ENCODE measurements at regions not wholly inside any gene's neighbourhood (a gene's known extent, or its start where the extent isn't known, plus 50 kb on each side); places are given as distances from the start of the nearest gene placed in this dataset.

- no peaks in the 10 kb centered on the region for H3K27me3 ChIP-seq (ENCODE audit: control insufficient read depth, insufficient read depth, low read length)
Observed at GRCh38 chr20:57007171-57007540, 259.3 kb downstream of the BMP7 start.

GRCh38 chr20:57008217-57008616 is 258.2 kb downstream of the BMP7 start:
- intact Hi-C loops (cut with DNase I) = no loop called here
- no peaks in the 10 kb centered on the region for H3K4me1 ChIP-seq (ENCODE audit: control insufficient read depth in 2 of 3, insufficient read depth in 2 of 3, low read depth in 1 of 3, low read length in 3 of 3)
- no peak overlapping the region for H3K27ac ChIP-seq (ENCODE audit: low read depth in 2 of 2, low read length in 2 of 2)
- TF ChIP-seq, protein P1, sequence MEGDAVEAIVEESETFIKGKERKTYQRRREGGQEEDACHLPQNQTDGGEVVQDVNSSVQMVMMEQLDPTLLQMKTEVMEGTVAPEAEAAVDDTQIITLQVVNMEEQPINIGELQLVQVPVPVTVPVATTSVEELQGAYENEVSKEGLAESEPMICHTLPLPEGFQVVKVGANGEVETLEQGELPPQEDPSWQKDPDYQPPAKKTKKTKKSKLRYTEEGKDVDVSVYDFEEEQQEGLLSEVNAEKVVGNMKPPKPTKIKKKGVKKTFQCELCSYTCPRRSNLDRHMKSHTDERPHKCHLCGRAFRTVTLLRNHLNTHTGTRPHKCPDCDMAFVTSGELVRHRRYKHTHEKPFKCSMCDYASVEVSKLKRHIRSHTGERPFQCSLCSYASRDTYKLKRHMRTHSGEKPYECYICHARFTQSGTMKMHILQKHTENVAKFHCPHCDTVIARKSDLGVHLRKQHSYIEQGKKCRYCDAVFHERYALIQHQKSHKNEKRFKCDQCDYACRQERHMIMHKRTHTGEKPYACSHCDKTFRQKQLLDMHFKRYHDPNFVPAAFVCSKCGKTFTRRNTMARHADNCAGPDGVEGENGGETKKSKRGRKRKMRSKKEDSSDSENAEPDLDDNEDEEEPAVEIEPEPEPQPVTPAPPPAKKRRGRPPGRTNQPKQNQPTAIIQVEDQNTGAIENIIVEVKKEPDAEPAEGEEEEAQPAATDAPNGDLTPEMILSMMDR (IDR thresholded peaks at IDR 0.05; ENCODE audit: borderline replicate concordance, extremely low read depth, insufficient read depth) = no peak
- DNase-seq (no peak), FAIRE-seq (no peak)
- no peaks in the 10 kb centered on the region for H3K36me3 ChIP-seq (ENCODE audit: control insufficient read depth in 2 of 3, insufficient read depth in 3 of 3, low read length in 3 of 3)
- no peaks in the 10 kb centered on the region for H3K27me3 ChIP-seq (ENCODE audit: control insufficient read depth, insufficient read depth, low read length)
- H3K9me3 ChIP-seq (ENCODE audit: control insufficient read depth in 2 of 3, insufficient read depth in 1 of 3, low read length in 3 of 3) = no peaks in the 10 kb centered on the region
- H3K4me3 ChIP-seq (ENCODE audit: low read length in 3 of 3) = no peak overlapping the region
- H3K9ac ChIP-seq (ENCODE audit: low read length in 3 of 3) = no peak overlapping the region

More at GRCh38 chr20:57007171-57007540, 259.3 kb downstream of the BMP7 start:
- H3K27ac ChIP-seq (ENCODE audit: low read depth in 2 of 2, low read length in 2 of 2) = no peak overlapping the region
- no peak overlapping the region for H3K4me3 ChIP-seq (ENCODE audit: low read length in 3 of 3)
- FAIRE-seq (no peak), DNase-seq (no peak)
- no peaks in the 10 kb centered on the region for H3K36me3 ChIP-seq (ENCODE audit: control insufficient read depth in 2 of 3, insufficient read depth in 3 of 3, low read length in 3 of 3)
- no peaks in the 10 kb centered on the region for H3K9me3 ChIP-seq (ENCODE audit: control insufficient read depth in 2 of 3, insufficient read depth in 1 of 3, low read length in 3 of 3)
- H3K9ac ChIP-seq (ENCODE audit: low read length in 3 of 3) = no peak overlapping the region
- TF ChIP-seq, protein P1 (IDR thresholded peaks at IDR 0.05; ENCODE audit: borderline replicate concordance, extremely low read depth, insufficient read depth) = no peak
- H3K4me1 ChIP-seq (ENCODE audit: control insufficient read depth in 2 of 3, insufficient read depth in 2 of 3, low read depth in 1 of 3, low read length in 3 of 3) = no peaks in the 10 kb centered on the region
- intact Hi-C loops (cut with DNase I) = no loop called here

DNA sequence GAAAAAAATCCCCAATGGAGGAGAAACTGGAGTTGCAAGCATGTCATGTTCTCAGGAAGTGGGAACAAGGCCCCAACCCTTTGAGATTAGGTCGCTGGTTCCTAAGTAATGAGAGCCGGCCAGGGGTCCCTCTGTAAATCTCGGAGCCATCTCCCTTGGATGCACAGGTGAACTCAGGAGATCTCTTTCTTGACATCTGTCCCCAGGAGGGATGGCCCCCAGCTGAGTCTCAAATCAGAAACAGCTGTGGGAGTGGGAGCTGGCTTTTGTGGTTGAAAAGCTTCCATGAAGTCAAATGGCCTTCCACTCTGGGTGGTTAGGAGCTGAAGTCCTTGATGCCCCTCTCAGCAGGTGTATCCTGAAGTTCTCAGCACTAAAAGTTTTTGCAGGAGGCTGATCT is 257.1 kb downstream of the BMP7 start:
- intact Hi-C loops (cut with DNase I) = no loop called here
- FAIRE-seq = no peak
- TF ChIP-seq, protein P1 (IDR thresholded peaks at IDR 0.05; ENCODE audit: borderline replicate concordance, extremely low read depth, insufficient read depth) = no peak

DNA sequence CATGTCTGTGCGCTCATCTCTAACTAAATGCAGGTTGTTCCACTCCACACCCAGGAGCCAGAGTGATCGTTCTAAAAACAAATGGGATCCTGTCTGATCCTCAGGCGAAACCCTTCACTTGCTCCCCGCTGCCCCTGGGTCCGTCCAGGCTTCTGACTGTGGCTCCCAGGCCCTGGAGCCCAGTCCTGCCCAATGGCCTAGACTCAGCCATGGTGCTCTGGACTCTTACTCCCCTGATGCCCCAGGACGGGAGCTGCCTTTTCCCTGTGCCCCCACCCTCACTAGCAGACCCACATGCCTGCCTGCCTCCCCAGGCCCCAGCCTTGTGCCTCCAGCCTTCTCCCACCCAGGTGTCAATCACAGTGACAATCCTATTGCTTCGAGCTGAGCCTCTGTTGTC is 256.7 kb downstream of the BMP7 start:
- H3K36me3 ChIP-seq (ENCODE audit: control insufficient read depth in 2 of 3, insufficient read depth in 3 of 3, low read length in 3 of 3) = no peaks in the 10 kb centered on the region
- intact Hi-C loops (cut with DNase I) = no loop called here
- no peaks in the 10 kb centered on the region for H3K27me3 ChIP-seq (ENCODE audit: control insufficient read depth, insufficient read depth, low read length)
- H3K9me3 ChIP-seq (ENCODE audit: control insufficient read depth in 2 of 3, insufficient read depth in 1 of 3, low read length in 3 of 3) = no peaks in the 10 kb centered on the region
- H3K9ac ChIP-seq (ENCODE audit: low read length in 3 of 3) = no peak overlapping the region
- no peak overlapping the region for H3K4me3 ChIP-seq (ENCODE audit: low read length in 3 of 3)
- FAIRE-seq = no peak
- no peak for DNase-seq
- TF ChIP-seq, protein P1 (IDR thresholded peaks at IDR 0.05; ENCODE audit: borderline replicate concordance, extremely low read depth, insufficient read depth) = no peak
- no peak overlapping the region for H3K27ac ChIP-seq (ENCODE audit: low read depth in 2 of 2, low read length in 2 of 2)
- no peaks in the 10 kb centered on the region for H3K4me1 ChIP-seq (ENCODE audit: control insufficient read depth in 2 of 3, insufficient read depth in 2 of 3, low read depth in 1 of 3, low read length in 3 of 3)

More for the DNA sequence above, 257.1 kb downstream of the BMP7 start:
- no peak overlapping the region for H3K9ac ChIP-seq (ENCODE audit: low read length in 3 of 3)
- H3K4me1 ChIP-seq (ENCODE audit: control insufficient read depth in 2 of 3, insufficient read depth in 2 of 3, low read depth in 1 of 3, low read length in 3 of 3) = no peaks in the 10 kb centered on the region
- no peak overlapping the region for H3K27ac ChIP-seq (ENCODE audit: low read depth in 2 of 2, low read length in 2 of 2)
- H3K27me3 ChIP-seq (ENCODE audit: control insufficient read depth, insufficient read depth, low read length) = no peaks in the 10 kb centered on the region
- no peak overlapping the region for H3K4me3 ChIP-seq (ENCODE audit: low read length in 3 of 3)
- H3K9me3 ChIP-seq (ENCODE audit: control insufficient read depth in 2 of 3, insufficient read depth in 1 of 3, low read length in 3 of 3) = no peaks in the 10 kb centered on the region
- H3K36me3 ChIP-seq (ENCODE audit: control insufficient read depth in 2 of 3, insufficient read depth in 3 of 3, low read length in 3 of 3) = no peaks in the 10 kb centered on the region
- no peak for DNase-seq

Data from kidney (tissue), 13 donors.